DND-41 (cell line): ENCODE measurements at regions not wholly inside any gene's neighbourhood (a gene's known extent, or its start where the extent isn't known, plus 50 kb on each side); places are given as distances from the start of the nearest gene placed in this dataset.

Experiments
- ATAC-seq: fragments of 200-7000 bp; cut with Tn5 transposase; 3 replicates; pipeline ENCODE4 v1.9.1; 2021; ENCODE audit warnings: low read depth; ENCODE audit not compliant: insufficient read depth
- DNase-seq: peaks from one replicate; pipeline ENCODE4 v3.0.0-alpha.2; 2020
- H2AFZ ChIP-seq: 2 replicates; pipeline ENCODE4 v1.6.0; 2012; ENCODE audit warnings: low read depth, low read length
- H3K27ac ChIP-seq: 2 replicates; pipeline ENCODE4 v1.5.1; 2012; ENCODE audit warnings: low read length, inconsistent platforms
- H3K27me3 ChIP-seq: fragments of 200-600 bp; sonication (generic); 2 replicates; pipeline ENCODE4 v1.6.0; 2012; ENCODE audit warnings: low read length, mild to moderate bottlenecking, inconsistent platforms; ENCODE audit not compliant: insufficient read depth, poor library complexity
- H3K36me3 ChIP-seq: 2 replicates; pipeline ENCODE4 v1.5.1; 2012; ENCODE audit warnings: low read length, inconsistent platforms; ENCODE audit not compliant: insufficient read depth
- H3K4me1 ChIP-seq: 2 replicates; pipeline ENCODE4 v1.5.1; 2012; ENCODE audit warnings: mild to moderate bottlenecking, low read length; ENCODE audit not compliant: insufficient read depth
- H3K4me2 ChIP-seq: 2 replicates; pipeline ENCODE4 v1.6.0; 2012; ENCODE audit warnings: mild to moderate bottlenecking, moderate library complexity, low read length, inconsistent platforms; ENCODE audit not compliant: insufficient read depth
- H3K4me3 ChIP-seq, 2 experiments: fragments of 200-600 bp in 1 of 2; shearing (Covaris generic) in 1 of 2; 2 replicates each; pipeline ENCODE4 v1.5.1; 2012 to 2016; ENCODE audit warnings: inconsistent platforms in 2 of 2, low read length in 2 of 2, mild to moderate bottlenecking in 2 of 2, low read depth in 1 of 2, moderate library complexity in 1 of 2
- H3K79me2 ChIP-seq: 2 replicates; pipeline ENCODE4 v1.6.0; 2012; ENCODE audit warnings: low read length, inconsistent platforms; ENCODE audit not compliant: insufficient read depth
- H3K9ac ChIP-seq: 2 replicates; pipeline ENCODE4 v1.6.0; 2012; ENCODE audit warnings: low read depth, mild to moderate bottlenecking, inconsistent platforms, low read length, moderate library complexity
- H3K9me3 ChIP-seq: 2 replicates; pipeline ENCODE4 v1.5.1; 2012; ENCODE audit warnings: low read length, moderate library complexity, mild to moderate bottlenecking, inconsistent platforms; ENCODE audit not compliant: insufficient read depth, severe bottlenecking
- H4K20me1 ChIP-seq: 2 replicates; pipeline ENCODE4 v1.6.0; 2012; ENCODE audit warnings: low read length; ENCODE audit not compliant: insufficient read depth
- EZH2 ChIP-seq: IDR thresholded peaks from 3 replicates; pipeline ENCODE4 v1.6.1; 2012; ENCODE audit warnings: borderline replicate concordance, low read depth, mild to moderate bottlenecking, moderate library complexity, low read length, inconsistent platforms; ENCODE audit not compliant: severe bottlenecking
- TF ChIP-seq, protein P1 (sequence below): IDR thresholded peaks from 2 replicates; pipeline ENCODE4 v1.5.1; 2012; ENCODE audit warnings: borderline replicate concordance, low read length, moderate library complexity, mild to moderate bottlenecking; ENCODE audit not compliant: poor library complexity, severe bottlenecking; ENCODE audit errors: extremely low read depth

DNA sequence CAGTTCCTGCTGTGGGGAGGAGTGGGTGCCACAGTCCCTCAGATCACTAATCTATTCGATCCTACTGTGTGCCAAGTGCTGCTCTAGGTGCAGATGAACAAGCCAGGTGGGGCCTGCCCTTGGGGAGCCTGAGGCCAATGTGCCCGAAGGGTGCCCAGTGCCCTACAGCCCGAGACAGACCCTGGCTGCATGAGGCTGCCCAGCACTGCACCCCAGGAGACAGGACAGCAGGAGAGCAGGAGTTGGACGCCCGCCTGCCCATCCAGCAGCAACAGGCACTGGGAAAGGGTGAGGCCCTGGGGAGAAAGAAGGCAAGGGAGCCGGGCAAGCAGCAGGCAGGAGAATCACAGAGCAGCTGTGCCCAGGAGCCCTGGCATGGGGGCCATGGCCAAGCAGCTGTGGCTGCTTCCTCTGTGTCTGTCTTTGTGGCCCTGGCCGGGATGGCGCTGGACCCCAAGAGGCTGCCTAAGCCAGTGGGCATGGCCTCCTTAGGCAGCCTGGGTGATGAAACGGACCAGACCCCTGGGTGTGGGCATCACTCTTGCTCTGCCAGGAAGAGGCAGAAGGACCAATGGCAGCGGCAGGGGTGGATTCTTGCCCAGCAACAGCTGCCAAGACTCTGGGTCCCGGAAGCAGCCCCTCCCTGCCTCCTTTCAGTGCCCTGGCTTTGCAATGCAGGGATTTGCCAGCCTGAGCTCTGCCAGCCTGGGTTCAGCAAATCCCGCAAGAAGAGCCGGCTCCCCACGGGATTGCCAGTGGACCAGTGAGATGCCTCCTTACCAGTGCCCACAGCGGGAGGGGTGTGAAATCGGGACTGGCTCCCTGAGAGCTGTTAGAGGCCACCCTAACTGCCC, 179.6 kb upstream of the TNRC6C start:
- Histone ChIP-seq H3K9ac (no peak overlapping the region), H3K4me2 (no peak overlapping the region), H3K79me2 (no peaks in the 10 kb centered on the region), H3K36me3 (no peaks in the 10 kb centered on the region), H3K27me3 (no peaks in the 10 kb centered on the region), H4K20me1 (no peaks in the 10 kb centered on the region), H2AFZ (no peak overlapping the region), H3K9me3 (no peaks in the 10 kb centered on the region), H3K4me1 (no peaks in the 10 kb centered on the region; the same call in 1 of the 2 replicates), H3K27ac (no peak overlapping the region), H3K4me3 (no peak overlapping the region)
- ATAC-seq (peak; percentile 39; the same call in 1 of the 3 replicates), DNase-seq (no peak)
- TF ChIP-seq, protein P1, sequence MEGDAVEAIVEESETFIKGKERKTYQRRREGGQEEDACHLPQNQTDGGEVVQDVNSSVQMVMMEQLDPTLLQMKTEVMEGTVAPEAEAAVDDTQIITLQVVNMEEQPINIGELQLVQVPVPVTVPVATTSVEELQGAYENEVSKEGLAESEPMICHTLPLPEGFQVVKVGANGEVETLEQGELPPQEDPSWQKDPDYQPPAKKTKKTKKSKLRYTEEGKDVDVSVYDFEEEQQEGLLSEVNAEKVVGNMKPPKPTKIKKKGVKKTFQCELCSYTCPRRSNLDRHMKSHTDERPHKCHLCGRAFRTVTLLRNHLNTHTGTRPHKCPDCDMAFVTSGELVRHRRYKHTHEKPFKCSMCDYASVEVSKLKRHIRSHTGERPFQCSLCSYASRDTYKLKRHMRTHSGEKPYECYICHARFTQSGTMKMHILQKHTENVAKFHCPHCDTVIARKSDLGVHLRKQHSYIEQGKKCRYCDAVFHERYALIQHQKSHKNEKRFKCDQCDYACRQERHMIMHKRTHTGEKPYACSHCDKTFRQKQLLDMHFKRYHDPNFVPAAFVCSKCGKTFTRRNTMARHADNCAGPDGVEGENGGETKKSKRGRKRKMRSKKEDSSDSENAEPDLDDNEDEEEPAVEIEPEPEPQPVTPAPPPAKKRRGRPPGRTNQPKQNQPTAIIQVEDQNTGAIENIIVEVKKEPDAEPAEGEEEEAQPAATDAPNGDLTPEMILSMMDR = no peak
- TF ChIP-seq EZH2 = no peak

DNA sequence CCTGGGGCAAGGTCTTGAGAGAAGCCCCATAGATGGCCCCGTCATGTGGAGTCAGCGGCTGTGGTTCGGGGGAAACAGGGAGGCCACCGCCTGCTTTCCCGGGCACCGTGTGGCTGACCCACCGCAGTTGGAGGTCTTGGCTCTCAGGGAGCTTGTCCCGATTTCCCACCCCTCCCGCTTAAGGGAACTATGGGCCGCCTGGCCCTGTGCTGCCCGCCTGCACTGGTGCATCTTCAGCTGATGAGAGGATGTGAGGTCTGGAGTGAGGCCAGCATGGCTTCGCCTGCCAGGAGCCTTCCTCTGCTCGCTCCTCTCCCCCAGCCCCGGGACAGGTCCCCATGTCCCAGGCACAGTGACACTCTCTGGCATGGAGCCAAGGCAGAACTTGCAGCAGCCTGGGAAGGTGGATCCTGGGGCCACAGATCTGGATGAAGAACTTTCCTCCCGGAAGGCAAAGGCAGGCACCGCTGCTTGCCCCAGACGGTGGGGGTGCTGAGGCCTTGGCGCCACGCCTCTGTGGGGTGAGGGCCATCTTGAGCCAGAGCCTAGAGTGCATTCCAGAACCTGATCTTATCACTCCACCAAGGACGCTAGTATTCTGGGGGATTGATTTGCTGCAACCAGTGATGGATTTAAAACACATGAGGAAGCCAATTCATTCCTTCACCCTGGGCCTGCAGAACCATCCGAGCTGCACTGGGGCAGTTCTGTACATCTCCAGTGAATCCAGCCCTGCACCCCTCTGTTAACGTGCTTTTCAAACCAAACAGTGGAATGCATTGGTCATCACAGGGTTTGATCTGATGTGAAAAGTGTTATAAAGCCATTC, 178.6 kb upstream of the TNRC6C start:
- H2AFZ ChIP-seq = no peak overlapping the region
- no peaks in the 10 kb centered on the region for H3K36me3 ChIP-seq
- no peak overlapping the region for H3K9ac ChIP-seq
- TF ChIP-seq, protein P1 = no peak
- no peak for TF ChIP-seq EZH2
- no peak for ATAC-seq
- peaks cover 6% of the 10 kb centered on the region; the same call in 1 of the 2 replicates for H3K4me1 ChIP-seq
- DNase-seq = no peak
- H3K4me3 ChIP-seq = no peak overlapping the region
- no peaks in the 10 kb centered on the region for H4K20me1 ChIP-seq
- H3K79me2 ChIP-seq = no peaks in the 10 kb centered on the region
- H3K27me3 ChIP-seq = no peaks in the 10 kb centered on the region
- H3K9me3 ChIP-seq = no peaks in the 10 kb centered on the region
- no peak overlapping the region for H3K27ac ChIP-seq
- no peak overlapping the region for H3K4me2 ChIP-seq

DNA sequence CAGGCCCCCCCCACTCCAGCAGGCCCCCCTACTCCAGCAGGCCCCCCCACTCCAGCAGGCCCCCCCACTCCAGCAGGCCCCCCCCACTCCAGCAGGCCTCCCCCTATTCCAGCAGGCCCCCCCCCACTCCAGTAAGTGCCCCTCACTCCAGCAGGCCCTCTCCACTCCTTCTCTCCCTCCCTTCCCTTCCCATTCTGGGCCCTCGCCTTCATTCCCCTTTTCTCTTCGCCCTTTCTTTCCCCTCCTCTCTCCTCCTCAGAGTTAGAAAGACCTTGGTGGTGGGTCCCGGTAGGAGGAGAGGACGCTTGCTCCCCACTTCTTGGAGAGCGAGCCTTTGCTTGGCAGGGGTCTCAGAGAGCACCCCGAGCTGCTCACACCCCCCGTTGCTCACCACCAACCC, 177.0 kb upstream of the TNRC6C start:
- DNase-seq = no peak
- TF ChIP-seq EZH2 = no peak
- TF ChIP-seq, protein P1 = no peak
- ATAC-seq = no peak
- H3K9ac ChIP-seq = no peak overlapping the region
- no peak overlapping the region for H3K4me2 ChIP-seq
- H3K36me3 ChIP-seq = no peaks in the 10 kb centered on the region
- peaks cover 6% of the 10 kb centered on the region; the same call in 1 of the 2 replicates for H3K4me1 ChIP-seq
- H3K9me3 ChIP-seq = no peaks in the 10 kb centered on the region
- H4K20me1 ChIP-seq = no peaks in the 10 kb centered on the region
- no peaks in the 10 kb centered on the region for H3K79me2 ChIP-seq
- H3K27ac ChIP-seq = no peak overlapping the region
- H2AFZ ChIP-seq = no peak overlapping the region
- H3K4me3 ChIP-seq = no peak overlapping the region
- H3K27me3 ChIP-seq = no peaks in the 10 kb centered on the region
